Stimulated activated CD8-positive, alpha-beta memory T cell treated with anti-CD3 and anti-CD28 coated beads, Interleukin-4, amount 100 ng/mL, for 1 hour (primary cell): ENCODE measurements at regions not wholly inside any gene's neighbourhood (a gene's known extent, or its start where the extent isn't known, plus 50 kb on each side); places are given as distances from the start of the nearest gene placed in this dataset.
"Not testable (repeated sequence)": the region's sequence is repeated elsewhere in the genome, so short reads cannot be mapped to it uniquely, and the experiment has no call there.

Experiments used
- DNase-seq, 2 donors: peaks; one replicate each; pipeline ENCODE4 v3.0.0-alpha.2; 2020; ENCODE audit warnings: low read depth in 2 of 2, low spot score in 1 of 2

- no peak for DNase-seq
Observed at GRCh38 chr2:195118276-195118675, 538.8 kb upstream of the SLC39A10 start.

DNA sequence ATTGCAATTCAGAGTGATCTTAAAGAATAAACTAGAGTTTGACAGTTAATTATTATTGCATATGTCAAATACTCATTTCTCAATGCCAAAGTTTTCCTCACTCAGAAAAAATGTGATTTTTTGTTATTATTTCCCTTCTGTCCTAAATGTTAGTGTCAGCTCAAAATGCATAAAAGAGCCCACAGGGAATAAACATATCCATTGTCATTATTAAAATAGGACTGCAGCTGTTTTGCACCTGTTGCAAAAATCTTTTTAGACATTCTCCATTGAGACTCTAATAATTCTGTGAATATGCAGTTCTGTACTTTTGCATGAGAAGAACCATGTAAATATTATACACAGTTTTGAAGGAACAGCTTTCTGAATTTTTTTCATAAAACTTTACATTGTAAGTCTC, 540.0 kb upstream of the SLC39A10 start:
- no peak for DNase-seq

DNA sequence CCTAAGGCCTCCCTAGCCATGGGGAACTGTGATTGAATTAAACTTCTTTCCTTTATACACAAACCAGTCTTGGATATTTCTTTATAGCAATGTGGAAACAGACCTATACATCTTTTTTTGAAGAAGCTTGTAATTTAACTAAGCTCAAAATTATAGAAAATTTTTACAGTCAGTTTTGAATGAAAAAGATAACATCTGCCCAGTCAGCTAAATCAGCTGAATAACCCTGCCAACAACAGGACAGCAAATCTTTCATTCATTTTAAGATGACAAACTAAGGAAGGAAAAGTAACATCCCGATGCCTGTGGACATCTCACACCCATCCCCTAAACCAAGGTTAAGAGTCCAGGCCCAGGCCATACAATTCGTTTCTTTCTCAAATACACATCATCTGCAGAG, 541.3 kb upstream of the SLC39A10 start:
- DNase-seq = no peak

DNA sequence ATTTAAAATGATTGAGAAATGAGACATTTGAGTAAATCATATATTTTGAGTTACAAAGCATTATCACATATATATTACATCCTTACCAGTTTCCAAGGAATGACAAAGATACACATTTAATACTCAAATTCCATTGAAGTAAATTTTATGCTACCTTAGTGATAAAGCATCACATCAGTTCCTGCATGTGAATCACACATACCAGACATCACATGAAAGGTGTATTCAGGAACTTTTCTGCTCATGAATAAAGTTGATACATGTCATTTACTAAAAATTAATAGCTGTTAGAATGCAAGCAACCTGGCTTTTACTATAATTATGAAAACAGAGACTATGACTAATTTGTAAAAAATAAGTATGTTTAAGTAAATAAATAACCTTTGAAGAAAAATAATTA, 548.8 kb upstream of the SLC39A10 start:
- DNase-seq = no peak

DNA sequence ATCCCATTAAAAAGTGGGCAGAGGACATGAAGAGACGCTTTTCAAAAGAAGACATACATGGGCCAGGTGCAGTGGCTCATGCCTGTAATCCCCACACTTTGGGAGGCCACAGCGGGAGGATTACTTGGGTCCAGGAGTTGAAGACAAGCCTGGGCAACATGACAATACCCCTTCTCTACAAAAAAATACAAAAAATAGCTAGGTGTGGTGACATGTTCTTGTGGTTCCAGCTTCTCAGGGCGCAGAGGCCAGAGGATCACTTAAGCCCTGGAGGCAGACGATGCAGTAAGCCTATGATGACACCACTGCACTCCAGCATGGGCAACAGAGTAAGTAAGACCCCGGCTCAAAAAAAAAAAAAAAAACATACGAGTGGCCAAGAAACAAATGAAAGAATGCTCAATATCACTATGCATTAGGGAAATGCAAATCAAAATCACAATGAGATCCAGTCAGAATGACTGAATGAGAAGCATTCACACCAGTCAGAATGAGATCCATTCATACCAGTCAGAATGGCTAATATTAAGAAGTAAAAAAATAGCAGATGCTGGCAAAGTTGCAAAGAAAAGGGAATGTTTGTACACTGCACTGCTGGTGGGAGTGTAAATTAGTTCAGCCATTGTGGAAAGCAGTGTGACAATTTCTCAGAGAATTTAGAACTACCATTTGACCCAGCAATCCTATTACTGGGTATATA, 550.2 kb upstream of the SLC39A10 start:
- no peak for DNase-seq

- no peak for DNase-seq
Observed at GRCh38 chr2:195105581-195105980, 551.4 kb upstream of the SLC39A10 start.

DNA sequence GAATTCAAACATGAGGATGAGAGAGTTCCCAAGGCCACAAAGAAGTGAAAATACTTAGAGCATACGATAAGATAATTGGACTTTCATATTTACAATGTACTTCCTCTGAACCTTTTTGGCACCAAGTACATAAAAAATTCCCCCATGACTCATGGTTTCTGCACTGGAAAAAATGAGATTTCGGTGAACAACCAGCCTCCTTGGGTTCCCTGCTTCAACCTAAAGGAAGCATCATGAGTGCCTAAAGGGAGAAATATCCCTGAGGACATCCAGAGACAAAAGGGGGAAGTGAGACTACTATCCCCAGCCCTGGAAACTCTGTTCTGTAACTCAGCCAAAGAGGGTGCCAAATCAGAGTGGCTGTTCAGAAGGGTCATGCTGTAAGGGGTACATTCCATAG, 562.7 kb upstream of the SLC39A10 start:
- DNase-seq = no peak

DNA sequence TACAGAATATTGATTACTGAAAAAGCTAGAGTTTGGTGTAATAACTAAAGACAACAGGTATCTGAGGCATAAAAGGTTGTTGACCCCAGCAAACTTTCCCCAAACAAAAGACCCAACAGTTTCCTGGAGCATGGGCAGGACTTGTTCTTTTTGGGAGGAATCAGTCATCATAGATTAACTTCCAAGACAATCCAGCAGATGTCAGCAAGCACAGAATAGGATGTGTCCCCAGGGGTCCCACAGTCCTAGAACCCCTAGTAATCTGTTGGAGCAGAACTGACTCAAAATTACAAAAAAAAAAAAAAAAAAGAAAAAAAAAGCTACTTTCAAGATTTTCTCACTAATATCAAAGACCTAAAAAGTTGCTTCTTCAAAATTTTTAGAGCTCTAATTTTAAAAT, 564.7 kb upstream of the SLC39A10 start:
- no peak for DNase-seq

- DNase-seq = not testable (repeated sequence)
Observed at GRCh38 chr2:195072806-195073205, 584.2 kb upstream of the SLC39A10 start.

DNA sequence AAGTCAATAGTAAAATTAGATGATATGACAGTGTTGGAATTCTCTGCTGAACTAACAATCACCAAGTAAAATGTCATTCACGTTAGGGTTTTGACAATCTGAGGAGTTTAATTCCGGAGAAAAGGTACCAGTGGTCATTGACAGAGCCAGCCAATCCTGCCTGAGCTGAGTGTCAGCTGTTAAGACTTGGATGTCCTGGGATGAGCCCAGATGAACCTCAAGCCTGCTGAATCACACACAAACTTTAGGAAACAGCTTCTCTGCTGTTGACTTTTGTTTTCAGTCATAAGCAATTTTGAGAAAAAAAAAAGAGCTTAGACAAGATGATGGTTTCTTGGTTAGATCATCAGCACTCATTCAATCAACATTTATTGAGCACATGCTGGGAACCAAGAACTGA, 600.0 kb upstream of the SLC39A10 start:
- no peak for DNase-seq

DNA sequence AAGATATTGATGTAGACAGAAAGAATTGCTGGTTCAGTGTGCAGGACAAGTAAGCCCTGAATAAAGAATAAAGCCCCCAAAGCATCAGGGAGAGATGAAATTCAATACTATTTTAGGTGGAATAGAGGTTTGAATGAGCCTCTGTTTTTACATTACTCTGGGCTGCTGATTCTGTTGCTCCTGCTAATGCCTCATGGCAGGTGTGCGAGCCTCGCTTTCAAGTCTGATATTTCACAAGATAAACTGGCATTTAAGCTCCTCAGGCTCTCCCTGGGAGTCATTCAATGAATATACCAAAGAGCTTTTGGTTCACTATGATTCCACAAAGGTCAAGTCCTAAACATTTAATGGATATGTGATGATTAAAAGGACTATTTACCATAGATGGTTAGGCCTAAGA, 601.0 kb upstream of the SLC39A10 start:
- no peak for DNase-seq

DNA sequence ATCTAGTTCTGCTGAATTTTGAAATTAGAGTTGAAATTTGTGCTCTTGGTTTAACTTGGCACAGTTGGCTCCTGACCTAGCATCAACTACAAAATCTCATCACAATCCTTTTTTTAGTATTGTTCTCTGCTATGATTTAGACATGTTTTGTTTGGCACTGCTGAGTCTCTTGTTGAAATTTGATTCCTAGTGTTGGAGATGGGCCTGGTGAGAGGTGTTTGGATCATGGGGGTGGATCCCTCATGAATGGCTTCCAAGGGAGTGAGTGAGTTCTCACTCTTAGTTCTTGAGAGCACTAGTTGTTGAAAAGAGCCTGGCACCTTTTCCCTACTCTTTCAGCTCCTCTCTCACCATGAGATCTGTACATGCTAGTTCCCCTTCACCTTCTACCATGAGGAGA, 605.6 kb upstream of the SLC39A10 start:
- DNase-seq = no peak

DNA sequence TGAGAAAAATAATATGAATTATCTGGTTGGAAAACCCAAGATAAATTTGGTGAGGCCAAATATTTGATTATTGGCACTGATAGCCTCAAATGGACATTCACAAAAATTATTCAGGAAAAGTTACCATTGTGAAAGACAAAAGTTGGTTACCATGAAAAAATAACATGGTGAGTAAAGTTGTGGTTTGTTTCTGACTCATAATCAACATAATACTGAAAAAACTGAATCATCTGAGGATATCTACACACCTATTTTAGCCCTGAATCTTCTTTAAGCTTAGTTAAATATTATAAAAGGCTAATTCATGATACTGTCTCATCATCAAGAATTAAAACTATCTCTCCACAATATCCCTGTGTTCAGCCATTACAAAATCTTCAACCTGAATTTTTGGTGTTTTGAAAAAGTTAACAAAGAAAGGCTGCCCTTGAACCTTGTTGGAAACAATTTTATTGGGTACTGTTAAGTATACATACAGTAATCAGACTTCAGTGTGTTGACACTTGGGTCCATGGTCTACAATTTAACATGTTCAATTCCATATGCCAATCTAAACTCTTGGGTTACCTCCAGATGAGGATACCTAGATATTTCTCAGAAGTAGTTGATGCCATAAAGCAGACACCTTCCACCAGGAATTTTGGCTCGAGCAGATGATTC, 607.5 kb upstream of the SLC39A10 start:
- no peak for DNase-seq

- no peak for DNase-seq
Observed at GRCh38 chr2:195047955-195048354, 609.1 kb upstream of the SLC39A10 start.

DNA sequence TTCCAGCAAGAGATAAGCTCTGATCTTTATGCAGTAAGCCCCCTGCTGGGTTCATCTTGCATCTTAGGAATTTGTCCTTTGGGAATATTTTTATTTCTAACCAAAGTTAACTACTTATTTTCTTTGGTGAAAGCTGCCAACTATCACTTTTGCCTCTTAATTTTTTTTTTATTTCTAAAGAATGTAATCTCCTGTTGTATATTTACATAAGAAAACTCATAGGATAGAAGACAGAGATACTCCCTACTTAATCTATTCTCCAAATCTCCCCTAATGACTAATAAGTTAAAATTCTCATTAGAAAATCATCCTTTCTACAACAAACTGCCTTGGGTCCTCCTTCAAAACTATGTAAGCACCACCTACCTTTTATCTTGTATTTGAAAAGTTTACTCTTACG, 612.2 kb upstream of the SLC39A10 start:
- no peak for DNase-seq

DNA sequence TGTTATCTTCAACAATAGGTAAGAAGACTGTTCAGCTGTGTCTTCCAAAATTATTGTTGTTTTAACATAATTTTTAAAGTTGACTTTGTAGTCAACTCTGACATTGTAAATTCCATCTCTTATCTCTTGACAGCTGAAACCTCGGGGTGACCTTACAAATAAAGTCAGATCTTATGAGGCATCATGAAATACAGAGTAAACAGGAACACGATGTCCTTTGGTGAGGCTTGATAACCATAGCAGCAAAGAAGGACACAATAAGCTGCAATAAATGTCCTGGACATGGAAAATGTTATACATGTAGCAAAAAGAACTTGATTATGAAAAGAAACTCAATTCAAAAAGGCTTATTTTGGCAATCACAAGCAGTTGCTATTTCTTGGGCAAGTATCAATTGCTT, 618.9 kb upstream of the SLC39A10 start:
- DNase-seq = no peak

GRCh38 chr2:195037045-195037444, 620.0 kb upstream of the SLC39A10 start:
- no peak for DNase-seq

GRCh38 chr2:195031411-195031810, 625.6 kb upstream of the SLC39A10 start:
- no peak for DNase-seq

- no peak for DNase-seq
Observed at GRCh38 chr2:195029804-195030654, 627.0 kb upstream of the SLC39A10 start.

DNA sequence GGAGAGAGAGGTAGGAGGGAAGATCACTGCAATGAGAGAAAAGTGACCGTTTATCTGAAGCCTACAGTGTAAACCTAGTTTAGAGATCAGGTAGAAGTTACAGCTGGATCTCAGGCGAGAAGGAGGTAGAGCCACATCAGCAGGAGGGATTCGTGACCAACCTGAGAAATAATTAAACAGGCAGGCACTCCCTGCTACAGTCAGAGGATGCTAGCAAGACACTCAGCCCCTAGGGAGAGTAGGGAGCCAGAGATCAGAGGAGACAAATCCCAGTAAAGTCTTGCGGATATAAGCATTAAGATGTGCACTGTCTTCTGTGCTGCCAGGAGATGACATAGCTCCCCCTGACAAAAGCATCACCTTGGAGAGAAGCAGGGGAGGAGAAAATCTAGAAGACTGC, 629.1 kb upstream of the SLC39A10 start:
- no peak for DNase-seq

DNA sequence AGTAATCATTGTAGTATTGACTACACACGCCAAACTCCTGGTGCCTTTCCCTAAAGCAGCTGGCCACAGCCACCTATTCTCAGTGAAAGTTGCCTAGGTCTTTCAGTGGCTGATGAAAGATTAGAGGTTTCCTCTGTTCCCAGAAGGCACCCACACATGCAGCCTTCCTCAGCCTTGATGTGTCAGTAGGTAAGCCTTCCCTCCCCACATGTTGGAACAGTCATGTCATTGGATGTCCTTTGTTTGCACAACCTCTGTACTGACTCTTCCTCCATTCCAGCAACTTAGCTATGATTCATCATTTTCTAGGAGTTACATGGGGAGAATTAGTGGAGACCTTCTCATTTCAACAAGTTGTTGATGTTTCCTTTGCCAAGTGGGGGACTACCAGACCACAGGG, 630.8 kb upstream of the SLC39A10 start:
- DNase-seq = no peak

DNA sequence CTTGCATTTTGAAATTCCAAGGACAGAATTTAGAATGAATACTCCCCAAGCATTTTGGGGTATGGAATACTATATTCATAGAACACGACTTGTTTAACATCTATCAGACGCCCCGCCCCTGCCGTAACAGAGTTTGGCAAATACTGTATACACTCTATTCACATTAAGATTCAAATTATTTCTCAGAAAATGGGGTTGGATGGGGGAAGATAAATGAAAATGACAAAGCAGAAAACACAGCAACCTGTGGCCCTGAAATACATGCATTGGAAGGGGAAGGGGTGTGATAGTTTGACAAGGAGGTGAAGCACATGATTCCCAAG, 634.6 kb upstream of the SLC39A10 start:
- DNase-seq = no peak
